GM21515 (cell line): ENCODE measurements at regions not wholly inside any gene's neighbourhood (a gene's known extent, or its start where the extent isn't known, plus 50 kb on each side); places are given as distances from the start of the nearest gene placed in this dataset.
"Not testable (repeated sequence)": the region's sequence is repeated elsewhere in the genome, so short reads cannot be mapped to it uniquely, and the experiment has no call there.

Source experiments
- ATAC-seq: cut with Tn5 transposase; IDR thresholded peaks from one replicate; pipeline ENCODE4 v1.9.1; 2021; ENCODE audit not compliant: unreplicated experiment

GRCh38 chr20:48065833-48066232 lies 280.6 kb upstream of the SULF2 start:
- no peak for ATAC-seq

DNA sequence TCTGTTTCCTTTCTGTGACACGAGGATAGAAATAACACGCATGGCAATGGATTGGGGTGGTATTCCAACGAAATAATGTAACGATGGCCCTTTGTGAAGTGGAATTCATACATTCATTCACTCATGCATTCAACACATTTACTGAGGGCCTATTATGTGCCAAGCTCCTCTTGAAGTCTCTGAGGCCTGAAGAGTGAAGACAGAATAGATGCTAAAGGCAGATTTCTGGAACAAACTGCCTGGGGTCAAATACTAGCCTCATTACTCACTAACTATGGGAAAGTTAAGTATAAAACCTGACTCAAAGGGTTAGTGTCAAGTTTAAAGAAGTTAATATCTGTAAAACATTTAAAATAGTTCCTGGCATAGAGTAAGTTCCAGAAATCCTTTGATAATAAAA lies 279.6 kb upstream of the SULF2 start:
- no peak for ATAC-seq

DNA sequence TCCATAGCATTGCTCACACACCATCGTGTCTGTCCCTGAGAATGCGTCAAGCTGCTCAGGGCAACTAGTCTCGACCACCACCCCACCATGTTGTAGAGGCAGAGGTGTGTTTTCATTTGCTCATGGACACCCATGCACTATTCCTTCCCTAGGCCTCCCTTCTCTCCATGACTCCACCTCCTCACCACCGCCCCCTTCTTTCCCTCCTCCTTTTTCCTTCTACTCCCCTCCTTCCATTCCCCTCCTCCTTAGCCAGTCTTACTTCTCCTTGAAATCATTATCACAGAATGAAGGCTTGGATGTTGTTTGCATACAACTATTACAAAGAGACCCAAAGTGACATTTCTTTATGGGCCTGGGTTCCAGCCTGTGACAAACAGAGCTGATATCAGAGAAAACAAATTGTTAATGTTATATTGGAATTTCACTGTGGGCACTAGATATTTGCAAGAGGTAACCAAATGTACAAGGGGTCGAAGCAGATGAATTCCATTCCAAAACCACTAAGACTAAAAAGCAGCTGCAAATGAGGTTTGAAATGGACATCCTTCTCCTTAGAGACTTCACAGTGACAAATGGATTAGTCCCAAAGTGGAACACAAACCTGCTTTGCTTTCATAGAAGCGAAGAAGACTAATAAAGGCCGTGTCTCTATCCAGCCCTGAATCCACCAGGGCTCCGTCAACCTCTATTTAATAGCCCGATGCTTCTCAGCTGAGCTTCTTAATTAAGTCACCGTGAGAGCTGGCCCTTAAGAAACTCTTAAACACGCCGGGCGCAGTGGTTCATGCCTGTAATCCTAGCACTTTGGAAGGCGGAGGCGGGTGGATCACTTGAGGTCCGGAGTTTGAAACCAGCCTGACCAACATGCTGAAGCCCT lies 275.8 kb upstream of the SULF2 start:
- ATAC-seq, result no peak

DNA sequence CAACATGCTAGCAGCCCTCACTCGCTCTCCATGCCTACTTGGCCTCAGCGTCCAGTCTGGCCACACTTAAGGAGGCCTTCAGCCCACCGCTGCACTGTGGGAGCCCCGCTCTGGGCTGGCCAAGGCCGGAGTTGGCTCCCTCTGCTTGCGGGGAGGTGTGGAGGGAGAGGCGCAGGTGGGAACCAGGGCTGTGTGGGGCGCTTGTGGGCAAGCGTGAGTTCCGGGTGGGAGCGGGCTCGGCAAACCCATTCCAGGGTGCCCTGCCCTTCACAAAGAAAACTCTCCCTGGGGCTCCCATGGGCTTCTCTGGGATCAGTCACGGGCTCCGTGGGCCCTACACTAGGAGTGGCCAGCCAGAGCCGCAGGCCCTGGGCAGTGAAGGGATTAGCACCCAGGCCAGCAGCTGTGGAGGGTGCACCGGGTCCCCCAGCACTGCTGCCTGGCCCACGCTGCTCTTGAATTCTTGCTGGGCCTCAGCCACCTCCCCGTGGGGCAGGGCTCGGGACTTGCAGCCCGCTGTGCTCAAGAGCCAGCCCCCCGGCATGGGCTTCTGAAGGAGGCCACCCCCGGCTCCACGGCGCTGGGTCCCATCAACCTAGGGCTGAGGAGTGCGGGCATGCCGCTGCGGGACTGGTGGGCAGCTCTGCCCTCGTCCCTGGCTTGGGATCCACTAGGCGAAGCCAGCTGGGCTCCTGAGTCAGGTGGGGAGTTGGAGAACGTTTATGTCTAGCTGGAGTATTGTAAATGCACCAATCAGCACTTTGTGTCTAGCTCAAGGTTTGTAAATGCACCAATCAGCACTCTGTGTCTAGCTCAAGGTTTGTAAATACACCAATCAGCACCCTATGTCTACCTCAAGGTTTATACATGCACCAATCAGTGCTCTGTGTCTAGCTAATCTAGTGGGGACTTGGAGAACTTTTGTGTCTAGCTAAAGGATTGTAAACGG lies 273.6 kb upstream of the SULF2 start:
- no peak for ATAC-seq

DNA sequence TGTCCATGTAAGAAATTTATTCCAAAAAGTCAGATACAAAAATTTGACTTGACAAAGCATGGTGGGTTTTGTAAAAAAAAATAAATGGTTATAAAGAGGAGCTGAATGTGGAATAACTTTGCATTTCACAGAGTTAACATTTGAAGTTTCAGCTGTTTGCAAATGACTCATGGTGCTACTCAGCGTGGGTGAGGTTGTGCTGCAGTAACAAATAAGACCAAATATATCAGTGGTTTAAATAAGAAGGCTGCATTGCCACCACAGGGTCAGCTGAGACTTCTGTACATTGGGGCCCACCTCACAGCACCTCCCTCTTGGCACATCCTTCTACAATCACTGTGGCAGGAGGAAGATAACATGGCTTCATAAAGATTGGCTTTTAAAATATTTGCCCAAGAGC lies 272.5 kb upstream of the SULF2 start:
- ATAC-seq, result no peak

DNA sequence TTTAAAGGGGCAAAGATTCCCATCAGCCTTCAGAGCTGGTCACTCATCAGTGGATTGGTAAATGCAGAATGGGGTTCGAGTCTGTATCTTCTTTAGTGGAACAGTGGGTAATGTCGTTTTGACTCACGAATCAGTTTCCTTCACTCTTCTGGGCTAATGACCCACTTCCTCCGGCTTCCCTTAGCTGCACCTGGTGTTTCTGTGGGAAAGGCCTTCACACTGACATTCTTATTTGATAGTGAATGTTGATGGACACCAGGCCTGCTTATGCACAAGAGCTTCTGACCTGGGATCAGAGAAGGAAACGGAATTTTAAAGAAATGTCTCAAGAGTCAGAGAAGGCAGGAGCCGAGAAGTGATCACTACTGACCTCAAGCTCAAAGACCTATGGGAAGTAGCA lies 272.0 kb upstream of the SULF2 start:
- ATAC-seq, result no peak

DNA sequence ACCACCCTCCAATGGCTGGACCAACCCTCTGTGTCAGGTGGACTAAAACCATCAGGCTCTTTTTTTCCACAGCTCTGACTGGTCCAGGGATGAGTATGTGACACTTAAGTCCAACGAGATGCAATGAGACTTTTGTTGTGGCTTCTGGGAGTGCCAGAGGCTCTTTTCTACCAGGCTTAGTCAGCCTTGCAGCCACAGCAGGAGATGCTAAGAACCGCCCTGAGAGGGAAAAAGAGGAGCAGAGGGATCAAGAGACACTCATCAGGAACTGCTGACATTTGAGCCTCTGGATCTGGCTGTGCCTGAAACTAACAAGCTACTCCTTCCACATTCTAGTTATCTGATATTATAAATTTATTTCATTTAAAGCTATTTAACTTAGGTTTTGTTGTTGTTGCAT lies 270.9 kb upstream of the SULF2 start:
- no peak for ATAC-seq

- no peak for ATAC-seq
These were observed 268.8 kb upstream of the SULF2 start for GRCh38 chr20:48054051-48054450.

- ATAC-seq, result no peak
These were observed 267.2 kb upstream of the SULF2 start for GRCh38 chr20:48052475-48052835.

GRCh38 chr20:48051794-48052474 lies 266.7 kb upstream of the SULF2 start:
- no peak for ATAC-seq

GRCh38 chr20:48049641-48050040 lies 264.4 kb upstream of the SULF2 start:
- ATAC-seq, result no peak

DNA sequence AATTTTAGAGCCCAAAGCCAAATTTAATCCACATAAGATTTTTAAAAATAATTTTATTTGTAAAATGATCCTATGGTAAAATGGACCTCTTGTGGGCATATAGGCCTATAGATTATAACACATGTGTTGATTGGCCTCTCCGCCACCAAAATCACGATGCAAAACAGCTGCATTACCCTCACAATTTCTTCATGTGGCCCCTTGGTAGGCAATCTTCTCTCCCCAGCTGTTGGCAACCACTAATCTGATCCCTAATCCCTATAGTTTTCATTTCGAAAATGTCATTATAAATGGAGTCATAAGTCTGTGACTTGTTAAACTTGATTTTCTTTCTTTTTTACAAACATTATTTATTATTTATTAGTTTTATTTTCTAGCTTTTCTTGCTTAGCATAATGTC lies 263.9 kb upstream of the SULF2 start:
- no peak for ATAC-seq

- no peak for ATAC-seq
These were observed 262.2 kb upstream of the SULF2 start for GRCh38 chr20:48047447-48047846.

DNA sequence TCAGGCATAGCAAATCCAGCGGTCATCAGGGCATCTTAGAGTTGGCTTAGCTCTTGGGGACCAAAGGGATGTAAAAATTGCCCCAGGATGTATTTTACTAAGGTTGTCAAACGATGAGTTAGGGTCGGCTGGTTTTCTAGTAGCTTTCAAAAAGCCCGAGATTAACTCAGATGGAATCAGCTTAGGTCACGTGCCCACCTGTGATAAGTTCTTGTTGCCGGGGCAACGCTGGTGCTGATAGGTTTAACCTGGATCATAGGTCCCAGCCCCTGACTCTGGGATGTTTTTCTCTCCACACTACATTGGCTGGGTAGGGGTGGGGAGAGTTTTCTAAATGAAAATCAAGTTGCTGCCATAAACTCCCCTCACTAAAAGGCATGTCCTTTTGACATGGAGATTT lies 257.3 kb upstream of the SULF2 start:
- no peak for ATAC-seq

DNA sequence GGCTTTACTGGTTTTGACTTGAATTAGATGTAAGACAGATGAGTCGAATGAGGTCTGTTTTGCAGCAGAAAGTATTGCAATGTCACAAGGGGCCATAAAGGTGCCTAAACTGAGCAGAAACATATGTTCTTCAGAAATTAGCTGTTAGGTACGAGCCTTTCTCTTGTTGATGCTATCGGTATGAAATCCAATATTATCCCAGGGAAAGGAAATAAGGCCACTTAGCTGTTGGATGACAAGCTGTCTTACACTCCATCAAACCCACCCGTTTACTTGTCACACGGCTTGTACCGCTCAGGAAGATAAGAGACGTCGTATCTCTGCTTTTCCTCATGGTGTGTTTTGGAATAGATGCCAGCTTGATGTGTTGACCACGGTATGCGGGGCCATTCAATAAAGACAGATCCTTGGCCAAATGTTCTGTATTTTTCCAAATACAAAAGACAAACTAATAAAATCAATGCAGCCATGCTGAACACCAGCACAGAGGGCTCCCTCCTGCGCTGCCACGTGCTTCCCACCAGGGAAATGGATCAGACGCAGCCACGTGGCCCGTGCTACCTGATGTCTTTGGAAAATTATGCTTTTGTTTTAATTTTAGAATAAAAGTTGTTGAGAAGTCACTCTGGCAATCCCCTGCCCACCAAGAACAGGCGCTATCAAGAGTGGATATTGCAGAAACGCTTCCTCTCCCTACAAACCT lies 255.9 kb upstream of the SULF2 start:
- ATAC-seq, result no peak

GRCh38 chr20:48040491-48040890 lies 255.2 kb upstream of the SULF2 start:
- ATAC-seq, result no peak

DNA sequence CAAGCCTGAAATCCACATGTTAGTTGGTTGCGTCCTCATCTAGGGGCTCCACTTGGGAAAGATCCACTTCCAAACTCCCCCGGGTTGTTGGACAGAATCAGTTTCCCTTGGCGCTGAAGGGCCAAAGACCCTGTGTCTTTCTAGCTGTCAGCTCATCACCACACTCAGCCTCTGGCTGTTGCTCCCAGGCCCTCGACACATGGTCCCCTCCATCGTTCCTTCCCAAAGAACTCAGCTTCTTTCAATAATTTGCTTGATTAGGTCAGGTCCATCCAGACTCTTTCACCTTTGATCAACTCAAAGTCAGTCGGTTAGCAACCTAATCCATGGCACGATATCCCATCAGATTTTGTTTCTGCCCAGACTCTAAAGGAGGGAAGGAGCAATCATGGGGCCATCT lies 254.8 kb upstream of the SULF2 start:
- ATAC-seq, result no peak

DNA sequence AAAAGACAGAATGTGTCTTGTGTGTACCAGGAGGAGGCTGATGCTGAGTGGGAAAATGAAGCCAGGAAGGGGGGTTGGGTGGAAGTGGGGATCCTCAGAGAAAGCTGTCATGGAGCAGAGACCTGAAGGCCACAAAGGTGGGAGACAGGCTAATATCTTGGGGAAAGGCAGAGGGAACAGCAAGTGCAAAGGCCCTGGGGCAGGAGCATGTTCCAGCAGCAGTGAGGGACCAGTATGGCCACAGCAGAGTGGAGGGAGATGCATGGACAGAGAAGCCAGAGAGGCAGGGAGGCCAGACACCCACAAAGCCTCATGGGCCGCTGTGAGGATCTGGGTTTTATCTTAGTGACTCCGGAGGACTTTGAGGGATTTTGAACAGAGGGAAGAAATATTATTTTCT lies 254.2 kb upstream of the SULF2 start:
- no peak for ATAC-seq

- ATAC-seq, result no peak
These were observed 253.4 kb upstream of the SULF2 start for GRCh38 chr20:48038713-48039112.

GRCh38 chr20:48037798-48038197 lies 252.5 kb upstream of the SULF2 start:
- not testable (repeated sequence) for ATAC-seq
